ENCODE measurements at regions not wholly inside any gene's neighbourhood (a gene's known extent, or its start where the extent isn't known, plus 50 kb on each side); places are given as distances from the start of the nearest gene placed in this dataset.

GRCh38 chr6:4636881-4637224 is 139.4 kb upstream of the CDYL start:
- no peak for TF ChIP-seq RAD21 (CRISPR knock-in tag; conservative IDR thresholded peaks at IDR 0.05 in 1 of 2, IDR thresholded peaks at IDR 0.05 in 1 of 2)
- no peak for TF ChIP-seq KLF13 (tag; IDR thresholded peaks at IDR 0.05; ENCODE audit: borderline replicate concordance, low read depth)
- TF ChIP-seq EZH2 (IDR thresholded peaks at IDR 0.05; ENCODE audit: borderline replicate concordance, low read depth, low read length), result no peak
- TF ChIP-seq MYBL2 (IDR thresholded peaks at IDR 0.05; ENCODE audit: low read depth), result no peak
- TF ChIP-seq MYBL2 (CRISPR knock-in tag; IDR thresholded peaks at IDR 0.05; ENCODE audit: borderline replicate concordance), result no peak

Data from K562 (cell line).